SW 1271 (cell line): ENCODE measurements at regions not wholly inside any gene's neighbourhood (a gene's known extent, or its start where the extent isn't known, plus 50 kb on each side); places are given as distances from the start of the nearest gene placed in this dataset.

Experiments
- DNase-seq, 2 experiments: peaks; one replicate each; lab custom pipeline; 2025; lab: John Stamatoyannopoulos, UW

GRCh38 chr6:167442796-167443680 lies 118.2 kb downstream of the TTLL2 start:
- no peak for DNase-seq

DNA sequence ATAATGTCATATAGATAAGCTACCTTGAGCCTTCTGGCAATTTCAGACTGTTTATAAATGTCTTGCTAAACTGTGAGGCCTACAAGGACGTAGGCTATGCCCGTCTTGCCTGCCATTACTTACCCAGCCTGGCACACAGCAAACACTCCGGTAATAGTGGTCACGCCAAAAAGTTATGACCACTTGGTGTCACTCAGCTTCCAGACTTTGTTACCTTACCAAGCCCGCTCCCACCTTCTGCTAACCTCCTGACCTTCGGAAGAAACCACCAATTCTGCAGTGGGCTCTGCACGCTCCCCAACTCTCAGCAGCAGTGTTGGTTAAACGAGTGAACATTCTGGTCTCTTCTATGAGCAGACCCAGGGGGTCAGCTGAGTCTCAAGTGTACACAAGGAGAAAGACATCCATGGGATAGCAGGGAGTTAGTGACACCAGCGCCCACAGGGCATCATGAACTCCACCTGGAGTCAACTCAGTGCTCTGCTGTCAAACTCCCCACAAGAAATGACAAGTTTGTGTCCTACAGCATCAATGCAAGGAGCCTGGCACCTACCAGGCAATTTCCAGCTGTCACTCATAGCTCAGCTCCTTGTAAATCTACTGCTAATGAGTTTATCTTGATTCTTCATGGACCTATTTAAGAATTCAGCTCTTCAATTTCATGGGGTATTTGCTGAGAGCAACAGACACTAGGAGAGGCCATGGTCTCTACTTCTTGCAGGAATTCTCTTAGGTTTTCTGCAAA lies 119.9 kb downstream of the TTLL2 start:
- no peak for DNase-seq

DNA sequence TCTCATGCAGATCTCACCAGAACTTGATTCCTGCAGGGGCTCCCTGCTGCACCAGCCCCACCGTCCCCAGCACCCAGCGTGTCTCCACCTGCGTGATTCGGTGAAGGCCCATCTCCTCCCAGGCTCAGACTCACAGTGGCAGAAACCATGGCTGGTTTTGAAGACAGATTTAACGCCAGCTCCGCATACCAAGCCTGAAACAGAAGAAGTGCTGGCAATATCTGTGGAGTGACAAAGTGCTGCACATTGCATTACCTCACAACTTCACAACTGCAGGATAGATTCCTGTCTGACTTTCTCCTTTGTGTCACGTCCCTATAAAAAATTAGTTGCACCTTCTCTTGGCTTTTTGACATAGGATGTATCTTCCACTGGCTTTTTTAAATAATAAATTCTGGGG lies 120.7 kb downstream of the TTLL2 start:
- no peak for DNase-seq

DNA sequence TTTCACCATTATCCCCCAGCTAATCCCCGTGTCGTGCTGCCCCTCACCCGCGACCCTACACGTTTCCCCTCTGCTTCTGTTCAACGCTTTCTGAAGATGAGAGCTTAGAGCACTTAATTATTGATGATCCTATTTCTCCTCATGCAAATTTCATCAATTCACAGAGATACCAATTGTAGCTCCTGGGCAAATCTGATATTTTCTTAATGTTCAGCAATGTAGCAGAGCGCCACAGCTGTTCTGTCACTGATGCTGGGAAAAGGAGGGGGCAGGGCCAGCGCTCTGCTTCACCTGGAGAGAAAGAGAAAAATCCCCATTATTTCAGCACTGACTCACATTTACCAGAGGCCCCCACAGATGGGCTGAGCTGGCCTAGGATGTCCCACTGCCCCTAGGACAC lies 121.2 kb downstream of the TTLL2 start:
- DNase-seq: no peak

DNA sequence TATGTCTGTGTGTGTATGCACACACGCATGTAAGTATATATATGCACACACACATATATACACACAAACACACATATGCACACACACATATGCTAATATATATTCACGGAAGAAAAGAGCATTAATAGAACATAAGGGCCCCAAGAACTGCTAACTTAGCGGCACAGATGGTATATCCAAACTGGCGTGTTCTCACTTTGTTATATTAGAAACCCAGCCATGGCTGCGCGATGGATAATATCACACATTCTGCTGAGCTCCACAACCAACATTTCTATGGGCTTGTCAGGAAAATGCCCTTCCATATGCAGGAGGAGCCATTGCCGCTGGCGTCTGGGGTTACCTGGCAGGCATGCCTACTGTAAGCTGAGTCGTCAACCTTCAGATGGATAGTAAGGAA lies 122.1 kb downstream of the TTLL2 start:
- no peak for DNase-seq

GRCh38 chr6:167448378-167448777 lies 123.5 kb downstream of the TTLL2 start:
- no peak for DNase-seq

GRCh38 chr6:167449094-167449861 lies 124.4 kb downstream of the TTLL2 start:
- DNase-seq: no peak

GRCh38 chr6:167450626-167451025 lies 125.7 kb downstream of the TTLL2 start:
- no peak for DNase-seq

- DNase-seq: no peak
These were observed 127.6 kb downstream of the TTLL2 start for GRCh38 chr6:167452338-167453081.

DNA sequence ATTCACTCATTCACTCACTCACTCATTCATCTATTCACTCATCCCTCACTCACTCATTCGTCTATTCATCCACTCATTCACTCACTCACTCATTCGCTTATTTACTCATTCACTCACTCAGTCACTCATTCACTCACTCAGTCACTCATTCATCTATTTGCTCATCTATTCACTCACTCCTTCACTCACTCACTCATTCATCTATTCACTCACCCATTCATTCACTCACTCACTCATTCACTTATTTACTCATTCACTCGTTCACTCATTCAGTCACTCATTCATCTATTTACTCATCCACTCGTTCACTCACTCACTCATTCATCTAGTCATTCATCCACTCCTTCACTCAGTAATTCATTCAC lies 128.2 kb downstream of the TTLL2 start:
- DNase-seq: no peak

- no peak for DNase-seq
These were observed 129.1 kb downstream of the TTLL2 start for GRCh38 chr6:167454003-167454402.

DNA sequence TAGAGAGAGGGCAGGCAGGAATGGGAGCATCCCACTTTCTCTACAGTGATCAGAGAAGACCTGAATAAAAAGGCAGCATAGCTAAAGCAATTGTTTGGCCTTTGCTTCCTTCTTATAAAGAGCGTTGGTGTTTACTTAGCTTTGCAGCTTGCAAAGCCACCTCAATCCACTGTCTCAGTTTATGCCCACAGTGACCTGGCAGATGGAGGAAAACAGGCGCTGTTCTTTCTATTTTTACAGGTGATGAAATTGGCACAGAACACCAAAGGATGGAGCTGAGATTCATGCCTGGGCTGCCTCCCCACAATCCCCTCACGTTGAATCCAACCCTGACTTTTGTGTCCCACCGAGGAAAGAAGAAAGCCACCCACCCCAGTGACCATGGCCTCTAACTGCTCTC lies 130.5 kb downstream of the TTLL2 start:
- no peak for DNase-seq

DNA sequence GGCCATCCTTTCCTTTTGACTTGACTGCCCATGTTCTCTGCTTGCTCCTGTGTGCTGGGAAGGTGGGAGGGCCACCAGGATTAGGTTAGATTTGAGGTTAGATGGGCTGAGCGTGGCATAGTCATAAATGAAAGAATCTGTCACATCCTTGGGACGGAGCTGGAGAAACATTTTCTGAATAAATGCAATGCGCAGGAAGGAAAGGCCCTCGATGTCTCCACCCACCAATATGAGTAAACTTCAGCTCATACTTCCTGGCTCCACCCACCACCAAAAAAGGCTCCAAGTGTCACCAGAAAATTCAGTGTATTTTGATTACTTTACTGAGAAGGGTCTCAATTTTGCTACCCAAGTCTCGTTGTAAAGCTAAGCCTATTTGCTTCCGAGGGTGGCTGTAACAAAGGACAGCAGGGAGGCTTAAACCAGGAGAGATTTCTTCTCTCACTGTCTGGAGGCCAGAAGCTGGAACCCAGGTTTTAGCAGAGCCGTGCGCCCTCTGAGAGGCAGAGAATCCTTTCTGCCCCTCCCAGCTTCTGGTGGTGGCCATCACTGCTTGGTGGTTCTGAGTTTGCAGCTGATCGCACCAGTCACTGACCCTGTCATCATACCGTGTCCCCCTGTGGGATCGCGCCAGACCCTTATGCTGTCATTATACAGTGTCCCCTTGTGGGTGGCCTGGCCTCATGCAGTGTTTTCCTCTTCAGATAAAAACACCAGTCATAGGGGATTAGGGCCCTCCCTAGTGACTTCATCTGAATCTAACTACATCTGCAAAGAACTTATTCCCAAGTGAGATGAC lies 137.8 kb downstream of the TTLL2 start:
- no peak for DNase-seq

- DNase-seq: no peak
These were observed 139.3 kb downstream of the TTLL2 start for GRCh38 chr6:167464177-167464576.

GRCh38 chr6:167465482-167465881 lies 140.6 kb downstream of the TTLL2 start:
- no peak for DNase-seq

- DNase-seq: no peak
These were observed 142.4 kb downstream of the TTLL2 start for GRCh38 chr6:167467282-167467681.

DNA sequence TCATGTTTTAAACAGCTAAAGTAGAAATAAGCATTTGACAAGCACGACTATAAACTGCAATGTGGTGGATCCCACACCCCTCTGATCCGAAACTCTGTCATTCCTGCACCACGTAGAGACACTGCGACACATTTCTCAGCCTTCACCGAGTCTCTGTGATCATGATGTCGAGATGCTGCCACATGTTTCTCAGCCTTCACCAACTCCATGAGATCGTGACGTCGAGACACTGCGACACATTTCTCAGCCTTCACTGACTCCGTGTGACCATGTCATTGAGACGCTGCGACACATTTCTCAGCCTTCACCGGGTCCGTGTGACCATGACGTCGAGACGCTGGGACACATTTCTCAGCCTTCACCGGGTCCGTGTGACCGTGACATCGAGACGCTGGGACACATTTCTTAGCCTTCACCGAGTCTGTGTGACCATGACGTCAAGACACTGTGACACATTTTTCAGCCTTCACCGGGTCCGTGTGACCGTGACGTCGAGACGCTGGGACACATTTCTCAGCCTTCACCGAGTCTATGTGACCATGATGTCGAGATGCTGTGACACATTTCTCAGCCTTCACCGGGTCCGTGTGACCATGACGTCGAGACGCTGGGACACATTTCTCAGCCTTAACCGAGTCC lies 143.0 kb downstream of the TTLL2 start:
- DNase-seq: no peak

DNA sequence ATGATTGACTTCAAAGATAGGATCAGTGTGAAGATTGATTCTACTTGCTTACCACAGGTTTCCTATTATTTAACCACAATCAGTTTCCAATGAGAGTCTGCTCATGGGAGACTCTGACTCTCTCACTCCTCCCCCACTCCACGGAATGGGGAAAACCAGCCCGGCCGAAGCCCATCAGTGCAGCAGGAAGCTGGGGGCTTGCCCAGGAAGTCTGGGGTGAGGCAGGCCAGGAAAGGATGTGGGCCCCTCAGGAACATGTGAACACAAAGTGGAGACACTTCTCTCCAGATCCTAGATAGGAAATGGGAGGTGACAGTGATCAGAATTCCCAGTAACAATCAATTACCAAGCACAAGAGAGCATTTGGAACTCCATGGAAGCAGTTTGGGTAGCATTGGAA lies 144.2 kb downstream of the TTLL2 start:
- no peak for DNase-seq

DNA sequence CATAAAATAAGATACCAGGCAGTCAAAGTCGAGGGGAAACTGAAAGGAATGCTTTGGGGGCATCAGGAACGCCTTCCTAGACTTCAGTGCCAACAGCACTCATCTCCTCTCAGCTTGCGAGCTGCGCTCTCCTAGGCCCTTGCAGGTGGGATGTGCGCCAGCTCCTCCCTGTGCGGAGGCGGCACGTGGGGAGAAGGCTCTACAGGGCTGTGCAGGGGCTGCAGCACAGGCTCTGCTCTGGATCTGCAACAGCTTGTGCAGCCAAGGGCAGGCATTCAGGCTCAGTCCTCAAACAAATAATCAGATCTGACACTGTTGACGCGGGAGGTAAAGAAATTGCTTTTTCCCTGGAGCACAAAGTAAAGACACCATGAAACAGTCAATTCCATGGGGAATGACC lies 144.8 kb downstream of the TTLL2 start:
- no peak for DNase-seq

GRCh38 chr6:167470101-167470835 lies 145.4 kb downstream of the TTLL2 start:
- no peak for DNase-seq
